Urinary bladder (tissue), 3 donors: ENCODE measurements at regions not wholly inside any gene's neighbourhood (a gene's known extent, or its start where the extent isn't known, plus 50 kb on each side); places are given as distances from the start of the nearest gene placed in this dataset.

Source experiments
- DNase-seq: peaks from one replicate; pipeline ENCODE4 v3.0.0-alpha.2; 2015; ENCODE audit errors: extremely low spot score
- H3K27ac ChIP-seq: one replicate; pipeline ENCODE4 v1.5.1; 2013; ENCODE audit warnings: low read depth, mild to moderate bottlenecking, moderate library complexity
- H3K36me3 ChIP-seq: one replicate; pipeline ENCODE4 v1.6.1; 2013; ENCODE audit warnings: mild to moderate bottlenecking, moderate library complexity; ENCODE audit not compliant: insufficient read depth
- H3K4me1 ChIP-seq: one replicate; pipeline ENCODE4 v1.6.1; 2013; ENCODE audit warnings: mild to moderate bottlenecking, moderate library complexity; ENCODE audit not compliant: insufficient read depth
- H3K4me3 ChIP-seq: one replicate; pipeline ENCODE4 v1.5.1; 2013; ENCODE audit warnings: low read depth, low read length
- WGBS: extraction: QIAGEN DNeasy Blood & Tissue Kit; methylation state at CpG from one replicate; pipeline ENCODE4 v1.1.7; 2013; 5-methylcytosine and 5-hydroxymethylcytosine counted together
- donor health status: healthy with polysubstance abuse.
- donor health status: healthy.

DNA sequence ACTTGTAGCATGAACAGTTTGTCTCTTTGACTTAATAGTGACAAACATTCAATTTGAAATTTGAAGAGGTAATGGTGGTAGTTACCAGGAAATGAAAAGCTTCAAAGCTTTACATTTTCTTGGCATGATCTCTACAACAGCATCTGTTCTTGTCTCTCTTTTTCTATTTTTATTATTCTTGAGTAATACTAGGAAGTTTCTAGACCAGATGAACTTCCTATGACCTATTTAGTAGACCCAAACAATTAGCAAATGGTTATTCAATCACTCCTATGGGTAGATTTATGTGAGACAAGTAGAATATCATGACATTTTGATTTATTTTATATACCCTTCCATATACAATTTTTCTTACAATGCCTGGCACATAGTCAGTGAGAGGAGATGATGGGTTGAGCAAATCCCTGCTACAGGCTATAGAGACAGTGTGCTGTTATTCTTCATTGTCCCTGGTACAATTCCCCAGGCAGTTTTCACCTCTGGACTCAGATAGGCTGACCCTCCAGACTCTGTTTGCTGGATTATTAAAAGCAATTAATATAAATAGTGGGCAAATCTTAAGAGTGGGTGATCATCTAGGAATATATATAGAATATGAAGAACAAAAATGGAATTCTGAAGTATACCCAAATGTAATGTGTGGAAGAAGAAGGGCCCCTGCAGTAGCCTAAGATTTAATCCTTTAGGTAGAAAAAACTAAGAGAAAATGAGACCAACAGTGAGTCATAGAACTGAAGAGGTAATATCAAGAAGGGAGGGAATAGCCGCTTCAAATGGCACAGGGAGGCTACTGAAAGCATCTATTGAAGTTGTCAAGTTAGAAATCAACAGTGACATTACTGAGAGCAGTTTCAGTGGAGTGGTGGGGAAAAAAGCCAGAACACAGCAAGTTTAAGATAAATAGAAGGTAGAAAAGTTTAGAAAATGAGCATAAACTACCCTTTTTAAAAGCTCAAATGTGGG lies 512.0 kb downstream of the FOXG1 start:
- Histone ChIP-seq H3K27ac (no peak overlapping the region), H3K4me3 (no peak overlapping the region)
- WGBS: 86% methylated on average over 1 of the region's 1 CpG

GRCh38 chr14:29282169-29282568 lies 515.6 kb downstream of the FOXG1 start:
- Histone ChIP-seq H3K4me3 (no peak overlapping the region), H3K27ac (no peak overlapping the region), H3K4me1 (no peaks in the 10 kb centered on the region), H3K36me3 (no peaks in the 10 kb centered on the region)
- 14% methylated on average over 1 of the region's 1 CpG for WGBS
- DNase-seq: no peak

More for the DNA sequence above, 512.0 kb downstream of the FOXG1 start:
- no peaks in the 10 kb centered on the region for H3K36me3 ChIP-seq
- no peak for DNase-seq
- no peaks in the 10 kb centered on the region for H3K4me1 ChIP-seq

DNA sequence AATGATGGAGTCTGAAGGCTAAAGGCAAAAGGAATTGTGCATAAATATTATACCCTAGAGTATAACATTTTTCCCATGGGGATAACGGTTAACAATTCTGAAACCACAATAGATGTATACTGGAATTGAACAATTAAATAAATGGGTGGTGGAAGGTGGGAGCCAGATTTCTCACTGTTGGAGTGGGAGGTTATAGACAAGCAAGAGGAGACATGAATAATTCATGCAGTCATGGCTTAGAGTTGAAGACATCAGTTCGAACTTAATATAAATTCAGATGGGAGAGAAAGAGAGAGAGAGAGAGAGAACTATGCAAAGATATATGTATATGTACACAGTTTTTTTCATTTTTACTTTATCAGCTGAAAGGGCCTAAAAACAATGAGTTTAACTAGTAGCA lies 523.9 kb downstream of the FOXG1 start:
- Histone ChIP-seq H3K27ac (no peak overlapping the region), H3K36me3 (no peaks in the 10 kb centered on the region), H3K4me3 (no peak overlapping the region), H3K4me1 (no peaks in the 10 kb centered on the region)
- DNase-seq: no peak
- WGBS: 86% methylated on average over 2 of the region's 2 CpGs

DNA sequence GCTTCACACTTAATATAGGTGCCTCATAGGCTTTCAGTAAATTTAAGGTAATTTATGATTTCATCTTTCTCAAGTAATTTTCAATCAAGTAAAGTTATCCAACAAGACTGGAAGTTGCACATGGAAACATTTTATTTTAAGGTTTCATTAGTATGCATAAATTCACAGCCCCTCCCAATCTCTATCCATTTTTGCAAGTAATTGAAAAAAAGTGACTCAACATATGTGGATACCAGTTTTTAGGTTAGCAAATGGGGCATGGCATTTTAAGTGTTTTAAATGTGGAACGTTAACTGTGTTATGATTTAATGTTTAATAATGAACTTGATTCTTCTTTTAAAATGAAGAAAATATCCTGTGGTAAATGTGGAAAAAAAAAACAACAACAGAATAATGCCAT lies 532.8 kb downstream of the FOXG1 start:
- Histone ChIP-seq H3K4me1 (no peaks in the 10 kb centered on the region), H3K27ac (no peak overlapping the region), H3K4me3 (no peak overlapping the region), H3K36me3 (no peaks in the 10 kb centered on the region)
- DNase-seq: no peak
- 76% methylated on average over 1 of the region's 1 CpG for whole genome bisulfite sequencing

GRCh38 chr14:29301571-29301970 lies 535.0 kb downstream of the FOXG1 start:
- DNase-seq: no peak
- no peak overlapping the region for H3K27ac ChIP-seq
- no peaks in the 10 kb centered on the region for H3K4me1 ChIP-seq
- H3K4me3 ChIP-seq: no peak overlapping the region
- H3K36me3 ChIP-seq: no peaks in the 10 kb centered on the region

DNA sequence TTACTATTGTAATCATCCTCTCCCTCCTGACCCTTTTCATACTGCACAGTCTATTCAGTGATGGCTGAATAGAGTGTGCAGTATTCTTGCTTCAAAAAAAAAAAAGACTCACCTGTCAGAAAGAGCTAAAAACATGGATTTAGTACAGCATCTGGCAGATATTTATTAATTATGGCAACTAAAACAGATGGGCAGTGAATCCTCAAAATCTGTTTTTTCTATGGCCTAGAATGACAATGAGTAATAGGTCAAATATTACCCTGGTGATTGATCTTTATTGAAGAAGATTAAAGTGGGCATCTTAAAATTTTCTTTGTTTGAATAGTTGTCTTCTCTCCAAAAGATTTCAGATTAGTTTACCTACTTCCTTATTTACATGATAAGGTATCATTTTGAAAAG lies 543.6 kb downstream of the FOXG1 start:
- DNase-seq: no peak
- Histone ChIP-seq H3K27ac (no peak overlapping the region), H3K36me3 (no peaks in the 10 kb centered on the region), H3K4me1 (no peaks in the 10 kb centered on the region), H3K4me3 (no peak overlapping the region)

DNA sequence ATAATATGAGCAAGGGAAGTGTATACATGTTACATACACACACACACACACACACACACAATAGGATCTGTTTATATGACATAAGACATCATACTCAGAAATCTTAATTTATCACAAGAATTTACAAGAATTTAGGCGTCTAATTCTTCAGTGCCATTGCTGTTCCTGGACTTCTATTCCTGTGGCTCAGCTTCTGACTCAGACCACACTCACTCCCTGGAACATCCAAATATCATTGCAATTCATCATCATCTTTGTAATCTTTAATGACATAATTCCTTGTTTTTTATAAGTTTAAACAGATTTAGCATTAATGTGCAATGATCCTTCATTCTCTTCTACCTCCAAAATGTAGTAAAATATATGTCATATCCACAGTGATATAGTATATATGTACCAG lies 544.2 kb downstream of the FOXG1 start:
- H3K27ac ChIP-seq: no peak overlapping the region
- no peak for DNase-seq
- no peaks in the 10 kb centered on the region for H3K36me3 ChIP-seq
- H3K4me3 ChIP-seq: no peak overlapping the region
- H3K4me1 ChIP-seq: no peaks in the 10 kb centered on the region
- WGBS: 61% methylated on average over 1 of the region's 1 CpG

DNA sequence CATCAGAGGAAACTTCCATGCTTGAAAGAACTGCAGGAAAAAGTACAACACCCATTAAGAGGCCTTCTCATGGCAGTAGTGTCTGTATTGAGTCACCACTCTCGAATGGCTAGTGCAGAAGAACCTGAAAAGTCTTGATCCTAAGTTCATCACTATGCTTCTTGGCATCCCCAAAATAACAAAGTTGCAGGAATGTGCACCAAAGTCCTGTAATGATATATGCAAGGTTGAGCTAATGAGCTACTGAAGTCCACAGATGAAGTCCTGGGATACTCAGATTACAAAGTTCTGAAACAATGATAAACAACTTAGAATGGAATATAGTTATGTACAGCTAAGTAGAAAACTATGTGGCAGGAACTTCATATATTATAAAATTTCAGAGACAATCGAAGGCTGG lies 545.4 kb downstream of the FOXG1 start:
- 71% methylated on average over 2 of the region's 2 CpGs for WGBS

DNA sequence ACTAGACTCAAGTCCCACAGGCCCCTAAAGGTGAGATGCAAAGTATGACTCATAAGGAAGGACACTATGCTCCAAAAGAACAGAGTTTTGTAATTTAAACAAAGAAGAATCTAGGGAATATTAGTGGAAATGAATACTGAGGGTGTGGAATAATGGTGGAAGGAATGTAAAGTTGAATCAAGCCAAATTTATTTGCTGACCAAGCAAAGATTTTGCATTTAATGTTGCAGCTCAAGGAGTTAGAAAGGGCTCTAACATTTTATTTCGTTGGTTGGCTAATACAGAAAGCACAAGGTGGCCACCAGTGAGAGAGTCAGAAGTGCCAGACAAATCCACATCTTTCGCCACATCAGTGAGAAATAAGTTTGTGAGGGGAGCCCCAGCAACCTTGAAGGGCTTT lies 550.3 kb downstream of the FOXG1 start:
- no peak overlapping the region for H3K27ac ChIP-seq
- H3K36me3 ChIP-seq: no peaks in the 10 kb centered on the region
- no peak overlapping the region for H3K4me3 ChIP-seq
- no peaks in the 10 kb centered on the region for H3K4me1 ChIP-seq
- no peak for DNase-seq
- 80% methylated on average over 2 of the region's 2 CpGs for WGBS

More for the DNA sequence above, 545.4 kb downstream of the FOXG1 start:
- no peaks in the 10 kb centered on the region for H3K36me3 ChIP-seq
- no peaks in the 10 kb centered on the region for H3K4me1 ChIP-seq
- no peak overlapping the region for H3K27ac ChIP-seq
- DNase-seq: no peak
- no peak overlapping the region for H3K4me3 ChIP-seq

GRCh38 chr14:29317423-29317822 lies 550.8 kb downstream of the FOXG1 start:
- Histone ChIP-seq H3K27ac (no peak overlapping the region), H3K4me1 (no peaks in the 10 kb centered on the region)
- 94% methylated on average over 1 of the region's 1 CpG for WGBS

GRCh38 chr14:29320286-29320685 lies 553.7 kb downstream of the FOXG1 start:
- Histone ChIP-seq H3K36me3 (no peaks in the 10 kb centered on the region), H3K27ac (no peak overlapping the region), H3K4me3 (no peak overlapping the region), H3K4me1 (no peaks in the 10 kb centered on the region)
- WGBS: 91% methylated on average over 1 of the region's 1 CpG
- no peak for DNase-seq

More at GRCh38 chr14:29317423-29317822, 550.8 kb downstream of the FOXG1 start:
- no peaks in the 10 kb centered on the region for H3K36me3 ChIP-seq
- H3K4me3 ChIP-seq: no peak overlapping the region
- no peak for DNase-seq

- no peaks in the 10 kb centered on the region for H3K36me3 ChIP-seq
- no peaks in the 10 kb centered on the region for H3K4me1 ChIP-seq
- H3K4me3 ChIP-seq: no peak overlapping the region
- DNase-seq: no peak
- no peak overlapping the region for H3K27ac ChIP-seq
Measured at GRCh38 chr14:29321646-29322045, 555.1 kb downstream of the FOXG1 start.

DNA sequence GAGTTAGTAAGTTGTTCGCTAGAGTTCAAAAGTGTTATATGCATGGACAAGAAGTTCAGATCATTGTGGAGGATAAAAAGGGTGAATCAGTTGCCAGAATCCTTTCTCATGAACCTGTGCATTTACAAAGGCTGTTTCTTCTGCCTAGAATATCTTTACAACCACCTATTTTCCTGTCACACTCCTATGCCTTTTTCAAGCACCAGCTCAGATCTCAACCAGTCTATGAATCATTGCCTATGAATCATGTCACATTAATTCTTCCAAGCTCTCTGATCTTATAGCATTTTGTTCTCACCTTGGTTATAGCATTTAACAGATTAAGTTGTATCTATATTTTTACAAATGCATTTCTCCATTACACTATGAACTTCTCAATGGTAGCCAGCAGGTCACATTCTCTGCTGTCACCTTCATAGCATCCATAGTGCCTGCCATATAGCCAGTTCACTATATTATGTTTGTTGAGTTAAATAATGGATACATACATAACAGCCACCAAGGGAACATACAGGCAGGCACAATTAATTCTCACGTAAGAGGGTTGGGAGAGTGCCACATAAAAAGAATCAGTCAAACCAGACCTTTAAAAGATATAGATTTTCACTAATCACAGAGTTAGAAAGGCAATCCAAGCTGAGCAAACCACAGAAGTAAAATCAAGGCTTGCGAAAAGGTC lies 573.0 kb downstream of the FOXG1 start:
- no peak overlapping the region for H3K27ac ChIP-seq
- WGBS: 90% methylated on average over 3 of the region's 3 CpGs
- no peaks in the 10 kb centered on the region for H3K4me1 ChIP-seq
- H3K4me3 ChIP-seq: no peak overlapping the region
- no peak for DNase-seq
- no peaks in the 10 kb centered on the region for H3K36me3 ChIP-seq

DNA sequence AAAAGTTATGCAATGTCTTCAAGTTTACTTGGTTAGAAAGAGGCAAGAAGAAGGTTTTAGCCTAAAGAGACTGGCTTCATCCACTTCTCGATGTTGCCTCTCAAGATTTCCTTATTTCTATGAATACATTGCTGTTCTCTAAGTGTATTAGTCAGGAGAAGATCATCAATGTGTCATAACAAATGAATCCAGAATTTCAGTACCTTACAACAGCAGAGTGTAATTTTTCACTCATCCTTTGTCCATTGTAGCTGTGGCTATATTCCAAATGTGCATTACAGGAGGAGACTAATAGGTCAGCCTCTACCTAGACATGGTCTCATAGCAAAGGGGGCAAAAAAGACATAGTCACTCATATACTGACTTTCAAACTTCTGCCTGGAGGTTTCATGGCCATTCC lies 579.1 kb downstream of the PRKD1 start:
- no peak overlapping the region for H3K4me3 ChIP-seq

More for the DNA sequence above, 579.1 kb downstream of the PRKD1 start:
- no peaks in the 10 kb centered on the region for H3K36me3 ChIP-seq
- no peaks in the 10 kb centered on the region for H3K4me1 ChIP-seq
- no peak overlapping the region for H3K27ac ChIP-seq
- DNase-seq: no peak
- WGBS: 81% methylated on average over 1 of the region's 1 CpG
